ENCODE measurements at regions not wholly inside any gene's neighbourhood (a gene's known extent, or its start where the extent isn't known, plus 50 kb on each side); places are given as distances from the start of the nearest gene placed in this dataset.

GRCh38 chr14:103196716-103197115 lies 73.5 kb downstream of the TNFAIP2 start:
- H3K27ac Mint-ChIP-seq, result no peak overlapping the region
- H3K36me3 Mint-ChIP-seq (ENCODE audit: low read depth), result peaks cover 4% of the 10 kb centered on the region
- H3K9me3 Mint-ChIP-seq, result peaks cover 23% of the 10 kb centered on the region
- H3K27me3 Mint-ChIP-seq (ENCODE audit: low read depth), result peaks cover 6% of the 10 kb centered on the region
- no peak overlapping the region for H3K4me3 Mint-ChIP-seq
- TF ChIP-seq CTCF (IDR thresholded peaks at IDR 0.05; ENCODE audit: unreplicated experiment in 3 of 3), result no peak
- peaks cover 20% of the 10 kb centered on the region for H3K4me1 Mint-ChIP-seq

GRCh38 chr14:103198131-103199105 lies 75.2 kb downstream of the TNFAIP2 start:
- Mint-ChIP-seq H3K27me3 (ENCODE audit: low read depth) (peaks cover 4% of the 10 kb centered on the region), H3K9me3 (peaks cover 13% of the 10 kb centered on the region), H3K36me3 (ENCODE audit: low read depth) (no peaks in the 10 kb centered on the region), H3K4me3 (no peak overlapping the region), H3K4me1 (peaks cover 20% of the 10 kb centered on the region), H3K27ac (peak overlapping the region; percentile 12 to 46 (median 15))
- TF ChIP-seq CTCF (IDR thresholded peaks at IDR 0.05; ENCODE audit: unreplicated experiment in 3 of 3), result no peak

- peaks cover 8% of the 10 kb centered on the region for H3K27me3 Mint-ChIP-seq (ENCODE audit: low read depth)
- H3K4me3 Mint-ChIP-seq, result no peak overlapping the region
- peaks cover 20% of the 10 kb centered on the region for H3K4me1 Mint-ChIP-seq
- peaks cover 18% of the 10 kb centered on the region for H3K9me3 Mint-ChIP-seq
- peaks cover 2% of the 10 kb centered on the region for H3K36me3 Mint-ChIP-seq (ENCODE audit: low read depth)
- no peak for TF ChIP-seq CTCF (IDR thresholded peaks at IDR 0.05; ENCODE audit: unreplicated experiment in 3 of 3)
- H3K27ac Mint-ChIP-seq, result peak overlapping the region in 2 of 3 experiments; percentile 12 to 46
Measured at GRCh38 chr14:103199124-103199523, 75.9 kb downstream of the TNFAIP2 start.

- no peak overlapping the region for H3K4me3 Mint-ChIP-seq
- H3K27me3 Mint-ChIP-seq (ENCODE audit: low read depth), result peaks cover 16% of the 10 kb centered on the region
- H3K27ac Mint-ChIP-seq, result peak overlapping the region in 1 of 3 experiments; percentile 4
Measured at GRCh38 chr14:103201801-103202200, 78.5 kb downstream of the TNFAIP2 start.

GRCh38 chr14:103204852-103205540 lies 81.7 kb downstream of the TNFAIP2 start:
- Mint-ChIP-seq H3K9me3 (peaks cover 20% of the 10 kb centered on the region), H3K36me3 (ENCODE audit: low read depth) (peaks cover 9% of the 10 kb centered on the region), H3K4me1 (peaks cover 20% of the 10 kb centered on the region), H3K4me3 (peak overlapping the region in 2 of 3 experiments; percentile 7 to 15), H3K27ac (no peak overlapping the region), H3K27me3 (ENCODE audit: low read depth) (peaks cover 42% of the 10 kb centered on the region)
- TF ChIP-seq CTCF (IDR thresholded peaks at IDR 0.05; ENCODE audit: unreplicated experiment in 3 of 3), result no peak

More at GRCh38 chr14:103201801-103202200, 78.5 kb downstream of the TNFAIP2 start:
- TF ChIP-seq CTCF (IDR thresholded peaks at IDR 0.05; ENCODE audit: unreplicated experiment in 3 of 3), result no peak
- peaks cover 12% of the 10 kb centered on the region for H3K4me1 Mint-ChIP-seq
- H3K36me3 Mint-ChIP-seq (ENCODE audit: low read depth), result peaks cover 9% of the 10 kb centered on the region
- H3K9me3 Mint-ChIP-seq, result peaks cover 20% of the 10 kb centered on the region
